ENCODE measurements at regions not wholly inside any gene's neighbourhood (a gene's known extent, or its start where the extent isn't known, plus 50 kb on each side); places are given as distances from the start of the nearest gene placed in this dataset.
"Not testable (repeated sequence)": the region's sequence is repeated elsewhere in the genome, so short reads cannot be mapped to it uniquely, and the experiment has no call there.

- not testable (repeated sequence) for DNase-seq (ENCODE audit: low read depth)
These were observed 127.9 kb downstream of the ARRDC4 start for GRCh38 chr15:98088307-98088945.

GRCh38 chr15:98089352-98089751, 128.8 kb downstream of the ARRDC4 start:
- not testable (repeated sequence) for DNase-seq (ENCODE audit: low read depth)

DNA sequence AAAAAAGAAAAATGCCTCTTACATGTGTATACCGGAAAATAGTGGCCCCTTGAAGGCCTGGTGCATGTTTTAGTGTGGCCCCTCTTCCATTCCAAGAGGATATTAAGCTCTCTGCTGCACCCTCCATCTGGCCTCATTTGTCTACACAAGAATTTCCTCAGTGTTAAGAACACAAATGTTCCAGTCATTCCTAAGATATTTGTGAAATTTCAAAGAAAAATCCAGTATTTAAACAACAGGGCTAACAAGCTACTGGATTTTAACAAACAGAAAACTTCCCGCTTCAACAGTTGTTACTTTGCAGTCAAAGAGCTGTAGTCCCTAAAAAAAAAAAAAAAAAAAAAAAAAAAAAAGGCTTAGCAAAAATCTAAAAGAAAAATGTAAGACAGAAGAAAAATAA, 137.5 kb downstream of the ARRDC4 start:
- not testable (repeated sequence) for DNase-seq (ENCODE audit: low read depth)

GRCh38 chr15:98100606-98101005, 140.1 kb downstream of the ARRDC4 start:
- DNase-seq (ENCODE audit: low read depth), result not testable (repeated sequence)

DNA sequence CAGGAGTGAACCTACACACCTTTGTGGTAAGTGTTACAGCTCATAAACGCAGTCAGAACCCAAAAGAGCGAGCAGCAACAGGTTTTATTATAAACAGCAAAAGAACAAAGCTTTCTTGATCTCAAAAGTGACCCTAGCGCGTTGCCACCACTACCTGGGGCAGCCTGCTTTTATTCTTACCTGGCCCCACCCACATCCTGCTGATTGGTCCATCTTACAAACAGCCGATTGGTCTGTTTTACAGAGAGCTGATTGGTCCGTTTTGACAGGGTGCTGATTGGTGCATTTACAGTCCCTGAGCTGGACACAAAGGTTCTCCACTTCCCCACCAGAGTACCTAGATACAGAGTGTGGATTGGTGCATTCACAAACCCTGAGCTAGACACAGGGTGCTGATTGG, 143.1 kb downstream of the ARRDC4 start:
- DNase-seq (ENCODE audit: low read depth), result no peak

- DNase-seq (ENCODE audit: low read depth), result not testable (repeated sequence)
These were observed 144.1 kb downstream of the ARRDC4 start for GRCh38 chr15:98104386-98105151.

DNA sequence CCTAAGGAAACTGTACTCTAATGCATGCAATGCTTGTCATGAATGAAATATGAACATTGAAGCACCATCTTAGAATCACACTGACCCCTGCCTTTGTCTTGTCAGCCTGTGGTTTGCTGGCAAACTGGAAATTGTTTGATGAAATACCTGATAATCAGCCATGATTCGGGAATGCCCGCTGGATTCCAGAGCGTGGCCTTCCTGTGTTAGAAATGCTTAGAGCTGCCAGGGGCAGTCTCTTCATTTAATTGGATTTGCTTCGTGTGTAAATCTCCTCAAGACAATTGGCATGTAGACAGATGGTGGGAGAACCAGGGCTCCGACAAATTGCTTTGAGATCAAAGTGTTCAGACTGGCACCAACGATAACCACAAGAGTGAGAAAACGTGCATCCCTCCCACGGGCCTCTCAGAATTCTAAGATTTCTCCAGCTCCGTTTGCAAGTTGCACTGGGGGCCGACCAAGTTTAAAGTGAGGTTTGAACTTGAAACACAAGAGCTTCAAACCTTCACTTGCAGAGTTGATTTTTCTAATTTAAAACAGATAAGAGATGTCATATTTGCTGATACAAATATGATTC, 146.2 kb downstream of the ARRDC4 start:
- not testable (repeated sequence) for DNase-seq (ENCODE audit: low read depth)

GRCh38 chr15:98111806-98112205, 151.3 kb downstream of the ARRDC4 start:
- DNase-seq (ENCODE audit: low read depth), result no peak

DNA sequence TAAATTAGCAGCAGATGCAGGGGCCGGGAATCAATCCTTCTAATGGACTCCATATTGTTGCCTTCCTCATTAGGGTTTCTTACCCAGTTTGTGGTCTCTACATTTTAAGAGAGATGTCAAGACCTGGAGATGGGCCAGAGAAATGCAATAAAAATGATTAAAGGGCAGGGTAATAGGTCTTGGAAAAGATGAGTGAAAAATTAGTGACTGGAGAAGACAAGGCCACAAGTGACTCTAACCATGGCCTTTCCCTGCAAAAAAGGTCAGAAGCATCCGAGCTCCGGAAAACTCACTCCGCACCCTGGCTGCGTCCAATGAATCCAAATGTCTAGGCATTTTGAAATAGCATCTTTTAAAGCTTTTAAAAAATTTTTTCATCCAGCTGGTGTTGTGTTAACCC, 152.8 kb downstream of the ARRDC4 start:
- DNase-seq (ENCODE audit: low read depth), result no peak

- DNase-seq (ENCODE audit: low read depth), result no peak
These were observed 160.1 kb downstream of the ARRDC4 start for GRCh38 chr15:98120561-98120960.

GRCh38 chr15:98121536-98121935, 161.0 kb downstream of the ARRDC4 start:
- no peak for DNase-seq (ENCODE audit: low read depth)

DNA sequence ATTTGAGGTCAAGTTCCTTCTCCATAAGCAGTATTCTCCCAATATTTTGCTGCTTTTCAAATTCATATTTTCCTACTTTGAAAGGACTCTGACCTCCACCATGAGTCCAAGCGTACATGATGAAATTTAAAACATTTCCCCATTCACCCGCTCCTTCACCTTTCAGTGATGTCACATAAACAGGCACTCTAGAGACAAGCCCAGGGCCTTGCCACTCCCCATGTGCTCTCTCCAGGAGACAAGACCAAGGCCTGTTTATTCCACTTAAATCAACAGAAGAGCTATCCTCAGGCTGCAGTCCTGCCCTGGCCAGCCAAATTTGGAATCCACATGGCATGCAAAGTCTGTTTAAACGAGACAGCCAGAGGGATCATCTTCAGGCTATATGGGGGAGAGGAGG, 161.5 kb downstream of the ARRDC4 start:
- DNase-seq (ENCODE audit: low read depth), result no peak

DNA sequence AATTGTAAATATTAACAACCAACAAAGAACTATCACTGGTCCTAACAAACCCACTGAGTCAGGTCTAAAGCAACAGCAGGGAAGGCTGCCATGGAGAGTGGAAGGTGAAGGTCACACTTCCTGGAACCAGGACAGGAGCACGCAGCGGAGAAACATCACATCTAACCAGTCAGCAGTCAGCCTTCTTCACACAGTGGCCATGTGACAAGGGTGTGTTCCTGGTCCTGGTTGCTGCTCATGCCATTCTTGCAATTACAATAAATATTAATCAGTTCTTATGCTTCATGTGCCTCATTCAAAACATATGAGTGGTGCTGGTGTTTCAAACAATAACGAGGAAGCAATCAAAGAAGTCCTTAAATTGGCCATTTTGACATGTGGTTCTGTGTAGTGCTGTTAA, 162.8 kb downstream of the ARRDC4 start:
- DNase-seq (ENCODE audit: low read depth), result no peak

- peak; percentile 53 for DNase-seq (ENCODE audit: low read depth)
These were observed 163.3 kb downstream of the ARRDC4 start for GRCh38 chr15:98123834-98124233.

DNA sequence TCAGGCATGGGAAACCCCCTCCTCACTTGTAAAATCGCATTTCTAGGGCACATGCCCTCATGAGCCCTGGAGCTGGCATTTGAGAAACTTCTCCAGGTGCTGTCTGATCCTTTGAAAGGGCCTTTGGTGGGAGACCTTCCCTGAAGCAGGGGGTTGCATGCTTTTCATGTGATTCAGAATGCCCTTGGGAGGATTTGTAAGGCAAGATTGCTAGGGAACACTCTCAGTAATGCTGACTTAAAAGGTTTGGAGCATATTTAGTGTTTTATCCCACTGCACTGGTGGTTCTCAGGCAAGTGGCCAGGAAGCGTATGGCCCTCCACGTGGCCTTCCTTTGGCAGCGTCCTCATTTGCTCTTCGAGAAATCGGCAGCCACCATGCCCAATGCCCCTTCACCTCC, 164.1 kb downstream of the ARRDC4 start:
- no peak for DNase-seq (ENCODE audit: low read depth)

DNA sequence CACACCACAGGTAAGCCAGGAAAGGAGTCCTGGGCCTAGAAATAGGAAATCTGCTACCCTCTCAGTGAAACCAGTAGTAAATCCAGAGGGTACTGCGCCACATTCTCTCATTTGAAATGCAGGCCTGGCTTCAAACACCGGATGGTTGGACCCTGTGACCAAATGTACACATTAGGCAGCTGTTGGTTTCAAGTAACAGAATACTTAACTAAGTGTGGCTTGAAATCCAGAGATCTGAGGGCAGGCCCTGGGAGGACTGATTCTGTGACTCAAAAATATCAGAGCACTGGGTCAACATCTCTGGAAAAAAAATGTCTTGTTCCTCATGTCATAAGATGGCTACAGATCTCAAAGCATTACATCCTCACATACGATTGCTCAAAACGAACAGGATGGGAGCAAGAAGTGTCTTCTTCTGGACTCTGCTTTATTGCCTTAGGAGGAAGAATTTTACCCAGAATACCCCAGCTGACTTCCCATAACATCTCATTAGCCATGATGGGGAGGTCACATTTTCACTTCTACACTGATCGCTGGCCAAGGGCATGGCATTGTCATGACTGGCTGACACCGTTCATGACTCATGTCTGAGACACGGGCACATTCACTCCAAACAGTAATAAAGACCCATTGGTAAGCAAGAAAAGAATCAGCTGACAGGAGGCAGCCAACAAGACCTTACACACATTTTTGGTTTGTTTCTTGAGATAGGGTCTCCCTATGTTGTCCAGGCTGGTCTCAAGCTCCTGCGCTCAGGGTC, 166.0 kb downstream of the ARRDC4 start:
- DNase-seq (ENCODE audit: low read depth), result no peak

- no peak for DNase-seq (ENCODE audit: low read depth)
These were observed 167.1 kb downstream of the ARRDC4 start for GRCh38 chr15:98127586-98127985.

- no peak for DNase-seq (ENCODE audit: low read depth)
These were observed 171.4 kb downstream of the ARRDC4 start for GRCh38 chr15:98131924-98132323.

- no peak for DNase-seq (ENCODE audit: low read depth)
These were observed 174.4 kb downstream of the ARRDC4 start for GRCh38 chr15:98134905-98135304.

DNA sequence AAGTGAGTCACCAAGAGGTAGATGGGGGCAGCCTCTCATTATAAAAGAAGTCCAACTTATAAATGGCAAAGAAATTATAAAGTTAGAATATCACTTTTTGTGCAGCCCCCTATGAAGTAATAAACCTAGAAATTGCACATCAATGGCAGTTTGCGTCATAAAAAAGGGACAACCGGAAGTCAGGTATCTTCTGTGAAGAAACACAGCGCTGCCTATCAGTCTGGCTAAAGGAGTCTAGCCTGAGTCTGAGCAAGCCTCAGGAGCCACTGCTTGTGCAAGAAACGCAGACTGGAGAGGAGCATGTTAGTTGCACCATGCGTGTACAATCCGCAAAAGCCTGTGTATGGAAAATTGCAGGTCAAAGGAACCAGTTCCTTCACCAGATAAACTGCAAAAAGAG, 178.4 kb downstream of the ARRDC4 start:
- DNase-seq (ENCODE audit: low read depth), result no peak

GRCh38 chr15:98139337-98139736, 178.8 kb downstream of the ARRDC4 start:
- no peak for DNase-seq (ENCODE audit: low read depth)

DNA sequence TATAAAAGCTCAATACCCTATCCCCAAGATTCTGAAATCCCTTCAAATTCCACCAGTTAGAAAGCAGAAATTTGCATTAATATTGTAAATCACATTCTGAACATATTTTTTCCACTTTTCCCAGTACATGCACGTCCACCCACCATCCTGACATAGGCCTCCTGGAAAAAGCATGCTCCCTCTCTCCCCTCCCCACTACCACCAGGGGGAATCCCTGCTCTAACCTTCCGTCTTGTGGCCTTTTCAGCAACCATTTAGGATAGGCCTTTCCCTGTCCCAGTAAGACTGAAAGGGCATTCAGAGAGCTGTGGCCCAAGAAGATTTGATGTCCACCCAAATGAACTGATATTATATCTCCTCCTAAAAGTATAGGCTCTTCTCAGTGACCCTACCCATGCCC, 182.1 kb downstream of the ARRDC4 start:
- DNase-seq (ENCODE audit: low read depth), result no peak

- no peak for DNase-seq (ENCODE audit: low read depth)
These were observed 182.6 kb downstream of the ARRDC4 start for GRCh38 chr15:98143116-98143515.
